ENCODE measurements at regions not wholly inside any gene's neighbourhood (a gene's known extent, or its start where the extent isn't known, plus 50 kb on each side); places are given as distances from the start of the nearest gene placed in this dataset.
"Not testable (repeated sequence)": the region's sequence is repeated elsewhere in the genome, so short reads cannot be mapped to it uniquely, and the experiment has no call there.

GRCh38 chr16:24624102-24624501, 84.7 kb downstream of the RBBP6 start:
- in situ Hi-C loops (cut with HindIII; ENCODE audit: low sequenced_read_pairs): no loop called here

GRCh38 chr16:24626256-24626655, 86.9 kb downstream of the RBBP6 start:
- in situ Hi-C loops (cut with HindIII; ENCODE audit: low sequenced_read_pairs): no loop called here

GRCh38 chr16:24634919-24635318, 94.5 kb upstream of the TNRC6A start:
- in situ Hi-C loops (cut with HindIII; ENCODE audit: low sequenced_read_pairs): loop anchor here (5.0 kb wide), 1 partner anchor 53 kb away; no protein-coding TSS in a partner anchor

DNA sequence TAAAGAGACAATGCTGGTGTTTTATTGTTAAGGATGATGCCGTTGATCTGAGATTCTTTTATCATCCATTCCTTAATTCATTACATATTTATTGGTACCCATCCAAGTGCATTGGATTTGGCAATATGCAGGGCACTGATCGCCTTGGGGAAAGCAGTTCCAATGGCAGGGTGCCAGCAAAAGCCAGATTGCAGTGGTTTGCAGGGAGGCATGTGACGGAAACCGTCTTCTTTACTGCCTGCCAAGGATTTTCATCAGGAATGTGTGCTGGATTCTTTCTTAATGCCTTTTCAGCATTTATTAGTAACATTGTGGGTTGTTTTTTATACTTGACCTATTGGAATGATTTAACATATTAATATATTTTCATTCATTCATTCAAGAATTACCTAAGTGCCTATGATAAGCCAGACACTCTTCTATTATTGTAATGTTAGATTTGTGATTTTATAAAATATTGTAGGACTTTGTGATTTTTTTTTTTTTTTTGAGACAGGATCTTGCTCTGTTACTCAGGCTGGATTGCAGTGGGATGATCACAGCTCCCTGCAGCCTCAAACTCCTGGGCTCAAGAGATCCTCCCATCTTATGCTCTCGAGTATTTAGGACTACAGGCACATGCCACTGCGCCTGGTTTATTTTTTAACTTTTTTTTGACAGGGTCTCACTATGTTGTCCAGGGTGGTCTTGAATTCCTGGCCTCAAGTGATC, 93.4 kb upstream of the TNRC6A start:
- in situ Hi-C loops (cut with HindIII; ENCODE audit: low sequenced_read_pairs): no loop called here

DNA sequence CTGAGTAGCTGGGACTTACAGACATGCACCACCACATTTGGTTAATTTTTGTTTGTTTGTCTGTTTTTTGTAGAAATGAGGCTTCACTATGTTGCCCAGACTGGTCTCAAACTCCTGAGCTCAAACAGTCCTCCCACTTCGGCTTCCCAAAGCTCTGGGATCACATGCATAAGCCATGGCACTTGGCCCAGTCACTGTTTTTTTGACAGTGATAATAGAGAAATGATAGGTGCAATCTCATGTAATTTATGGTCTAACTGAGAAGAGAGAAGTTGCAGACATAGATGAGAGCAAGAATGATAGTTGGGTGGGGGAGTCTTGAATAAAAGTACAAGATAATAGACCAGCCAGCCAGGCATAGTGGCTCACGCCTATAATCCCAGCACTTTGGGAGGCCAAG, 89.7 kb upstream of the TNRC6A start:
- in situ Hi-C loops (cut with HindIII; ENCODE audit: low sequenced_read_pairs): no loop called here

DNA sequence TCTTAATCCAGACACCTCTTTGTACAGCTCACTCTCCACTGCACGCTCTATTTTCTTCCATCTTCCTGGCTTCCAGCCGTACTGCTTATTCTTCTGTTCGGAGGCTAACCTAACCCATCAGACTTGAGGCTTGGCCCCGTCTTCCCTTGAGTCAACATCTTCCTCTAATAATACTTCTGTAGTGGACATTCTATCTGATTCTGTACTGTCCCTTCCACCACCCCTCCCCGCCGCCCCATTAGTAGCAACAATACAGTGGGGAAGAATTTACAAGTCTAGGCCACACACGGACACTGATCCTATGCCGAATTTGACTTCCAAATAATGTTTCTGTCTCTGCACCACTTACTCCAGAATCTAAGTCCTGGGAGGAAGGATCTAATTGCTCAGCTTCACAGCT, 86.0 kb upstream of the TNRC6A start:
- in situ Hi-C loops (cut with HindIII; ENCODE audit: low sequenced_read_pairs): no loop called here

DNA sequence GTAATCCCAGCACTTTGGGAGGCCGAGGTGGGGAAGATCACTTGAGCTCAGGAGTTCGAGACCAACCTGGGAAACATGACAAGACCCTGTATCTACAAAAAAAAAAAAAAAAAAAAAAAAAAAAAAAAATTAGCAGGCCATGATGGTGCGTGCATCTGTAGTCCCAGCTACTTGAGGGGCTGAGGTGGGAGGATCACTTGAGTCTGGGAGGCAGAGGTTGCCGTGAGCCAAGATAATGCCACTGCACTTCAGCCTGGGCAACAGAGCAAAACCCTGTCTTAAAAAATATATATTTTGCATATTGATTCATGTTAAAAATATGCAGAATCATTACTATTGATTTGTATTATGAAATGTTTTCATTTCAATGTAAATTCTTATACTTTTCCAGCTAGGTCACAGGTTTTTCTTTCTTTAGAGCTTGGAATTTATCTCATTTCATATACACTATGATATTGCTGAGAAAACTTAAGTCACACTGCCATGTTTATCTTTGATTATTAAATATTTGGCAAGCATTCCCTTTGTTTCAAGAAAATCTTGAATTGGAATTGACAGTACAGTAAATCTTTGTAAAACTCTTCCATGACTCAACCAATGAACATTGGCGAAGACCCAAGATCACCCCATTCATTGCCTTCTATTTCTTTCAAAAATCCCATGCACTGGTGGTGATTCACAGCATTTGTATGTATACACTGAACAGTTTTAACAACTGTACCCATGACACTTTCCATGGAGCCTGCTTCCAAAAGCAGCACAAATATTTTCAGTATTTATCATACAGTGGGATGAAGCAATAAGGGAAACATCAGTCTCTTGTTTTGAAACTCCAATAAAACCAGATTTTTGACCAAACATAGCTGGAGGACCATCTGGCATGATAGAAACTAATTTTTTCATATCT, 83.5 kb upstream of the TNRC6A start:
- in situ Hi-C loops (cut with HindIII; ENCODE audit: low sequenced_read_pairs): no loop called here

- in situ Hi-C loops (cut with HindIII; ENCODE audit: low sequenced_read_pairs): no loop called here
Observed at GRCh38 chr16:24646646-24646995, 82.8 kb upstream of the TNRC6A start.

GRCh38 chr16:24652209-24652712, 77.2 kb upstream of the TNRC6A start:
- in situ Hi-C loops (cut with HindIII; ENCODE audit: low sequenced_read_pairs): no loop called here

GRCh38 chr16:24652803-24653202, 76.6 kb upstream of the TNRC6A start:
- in situ Hi-C loops (cut with HindIII; ENCODE audit: low sequenced_read_pairs): no loop called here

DNA sequence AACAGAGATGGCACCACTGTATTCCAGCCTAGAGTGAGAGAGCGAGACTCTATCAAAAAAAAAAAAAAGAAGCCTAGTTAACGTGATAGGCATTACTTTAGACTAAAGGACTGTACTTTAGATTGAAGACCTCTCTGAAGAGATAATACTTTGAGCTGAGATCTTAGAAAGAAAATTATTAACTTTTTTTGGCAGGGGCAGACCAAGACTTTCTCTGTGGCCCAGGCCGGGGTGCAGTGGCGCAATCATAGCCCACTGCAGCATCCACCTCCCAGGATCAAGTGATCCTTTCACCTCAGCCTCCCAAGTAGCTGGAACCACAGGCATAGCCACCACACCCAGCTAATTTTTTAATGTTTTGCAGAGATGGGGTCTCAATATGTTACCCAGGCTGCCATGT, 75.7 kb upstream of the TNRC6A start:
- in situ Hi-C loops (cut with HindIII; ENCODE audit: low sequenced_read_pairs): no loop called here

DNA sequence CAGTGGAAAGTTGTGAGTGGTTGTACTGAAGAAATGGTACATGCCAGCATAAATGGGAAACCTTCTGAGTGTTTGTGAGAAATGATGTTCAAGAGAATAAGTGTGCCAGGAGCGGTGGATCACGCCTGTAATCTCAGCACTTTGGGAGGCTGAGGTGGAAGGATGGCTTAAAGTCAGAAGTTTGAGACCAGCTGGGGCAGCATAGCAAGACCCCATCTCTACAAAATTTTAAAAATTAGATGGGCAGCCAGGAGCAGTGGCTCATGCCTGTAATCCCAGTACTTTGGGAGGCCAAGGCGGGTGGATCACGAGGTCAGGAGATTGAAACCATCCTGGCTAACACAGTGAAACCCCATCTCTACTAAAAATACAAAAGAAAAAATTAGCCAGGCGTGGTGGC, 63.5 kb upstream of the TNRC6A start:
- in situ Hi-C loops (cut with HindIII; ENCODE audit: low sequenced_read_pairs): not testable (repeated sequence)

DNA sequence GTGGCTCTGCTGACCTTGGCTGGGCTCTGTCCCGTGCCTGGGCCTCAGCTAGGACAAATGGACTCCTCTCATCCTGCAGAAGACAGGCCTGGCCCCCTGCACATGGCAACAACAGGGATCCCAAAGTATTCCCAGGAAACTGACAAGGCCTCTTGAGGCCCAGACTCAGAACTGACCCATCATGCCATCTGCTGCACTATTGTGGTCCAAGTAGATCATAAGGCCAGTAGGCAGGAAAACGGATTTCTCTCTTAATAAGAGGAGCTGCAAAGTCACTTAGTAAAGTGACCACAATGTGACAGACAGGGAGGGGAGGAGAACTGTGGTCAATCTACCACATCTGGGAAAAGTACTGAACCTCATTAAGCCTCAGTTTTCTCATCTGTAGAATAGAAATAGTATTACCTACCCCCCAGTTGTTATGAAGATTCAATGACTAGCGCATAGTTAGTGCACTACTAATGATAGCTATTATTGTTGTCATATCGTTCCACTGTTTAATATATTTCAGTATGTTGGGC, 62.1 kb upstream of the TNRC6A start:
- in situ Hi-C loops (cut with HindIII; ENCODE audit: low sequenced_read_pairs): no loop called here

- in situ Hi-C loops (cut with HindIII; ENCODE audit: low sequenced_read_pairs): no loop called here
Observed at GRCh38 chr16:24668481-24669061, 60.9 kb upstream of the TNRC6A start.

- in situ Hi-C loops (cut with HindIII; ENCODE audit: low sequenced_read_pairs): no loop called here
Observed at GRCh38 chr16:24670623-24671454, 58.6 kb upstream of the TNRC6A start.

DNA sequence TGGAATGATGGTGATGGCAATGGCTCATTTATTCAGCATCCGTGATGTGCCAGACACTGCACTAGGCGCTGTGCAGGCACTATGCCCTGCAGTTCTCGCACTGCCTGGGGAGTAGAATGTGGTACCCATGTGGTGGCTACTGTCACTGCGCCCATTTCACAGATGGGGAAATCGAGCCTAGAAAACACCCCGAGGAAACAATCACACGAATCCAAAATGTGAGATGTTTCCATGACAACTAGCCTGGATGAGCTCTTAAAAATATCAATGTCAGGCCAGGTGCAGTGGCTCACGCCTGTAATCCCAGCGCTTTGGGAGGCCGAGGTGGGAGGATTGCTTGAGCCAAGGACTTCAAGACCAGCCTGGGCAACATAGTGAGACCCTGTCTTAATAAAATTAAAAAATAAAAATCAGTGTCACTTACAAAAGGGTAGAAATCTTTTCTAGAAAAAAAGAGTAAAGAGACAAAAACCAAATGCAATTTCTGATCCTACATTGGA, 57.9 kb upstream of the TNRC6A start:
- in situ Hi-C loops (cut with HindIII; ENCODE audit: low sequenced_read_pairs): no loop called here

DNA sequence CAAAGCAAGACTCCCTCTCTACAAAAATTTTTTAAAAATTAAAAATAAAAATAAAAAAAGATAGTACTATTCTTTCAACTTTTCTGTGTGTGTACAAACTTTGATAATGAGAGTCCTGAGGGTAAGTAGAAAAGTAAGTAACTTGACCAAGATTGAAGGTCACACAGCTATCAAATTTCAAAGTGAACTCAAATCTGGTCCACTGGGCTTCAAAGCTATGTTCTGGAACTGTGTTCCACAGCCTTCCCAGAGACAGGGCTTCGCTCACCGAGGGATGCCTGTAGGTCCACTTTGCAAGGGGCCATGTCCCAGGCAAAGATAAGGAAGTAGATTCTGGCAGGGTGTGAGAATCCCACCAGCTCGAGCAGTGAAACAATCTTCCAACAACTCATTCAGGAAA, 56.3 kb upstream of the TNRC6A start:
- in situ Hi-C loops (cut with HindIII; ENCODE audit: low sequenced_read_pairs): no loop called here

DNA sequence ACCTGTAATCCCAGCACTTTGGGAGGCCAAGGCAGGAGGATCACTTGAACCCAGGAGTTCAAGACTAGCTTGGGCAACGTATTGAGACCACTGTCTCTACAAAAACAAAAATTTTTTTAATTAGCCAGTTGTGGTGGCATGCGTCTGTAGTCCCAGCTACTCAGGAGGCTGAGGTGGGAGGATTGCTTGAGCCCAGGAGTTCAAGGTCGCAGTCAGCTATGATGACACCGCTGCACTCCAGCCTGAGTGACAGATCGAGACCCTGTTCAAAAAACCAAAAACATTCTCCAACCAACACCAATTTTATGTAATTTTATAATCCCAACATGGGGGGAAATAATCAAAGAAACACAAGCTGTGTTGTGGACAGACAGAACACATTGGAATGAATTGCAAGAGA, 54.6 kb upstream of the TNRC6A start:
- in situ Hi-C loops (cut with HindIII; ENCODE audit: low sequenced_read_pairs): no loop called here

DNA sequence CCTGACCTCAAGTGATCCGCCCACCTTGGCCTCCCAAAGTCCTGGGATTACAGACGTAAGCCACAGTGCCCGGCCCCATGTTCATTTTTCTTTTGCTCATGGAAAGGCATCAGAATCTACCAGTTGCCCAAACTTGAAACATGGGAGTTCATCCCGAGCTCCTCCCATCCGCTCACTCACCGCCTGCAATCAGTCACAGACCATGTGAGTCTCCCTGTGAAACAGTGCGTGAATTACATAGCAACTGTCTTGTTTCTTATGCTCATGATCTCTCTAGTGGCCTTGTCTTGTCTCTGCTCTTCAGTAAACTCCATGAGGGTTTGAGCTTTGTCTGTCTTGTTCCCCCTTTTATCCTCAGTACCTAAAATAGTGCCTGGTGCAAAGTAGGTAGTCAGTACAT, 52.1 kb upstream of the TNRC6A start:
- in situ Hi-C loops (cut with HindIII; ENCODE audit: low sequenced_read_pairs): no loop called here
